Tibial nerve (tissue), 4 donors: ENCODE measurements at regions not wholly inside any gene's neighbourhood (a gene's known extent, or its start where the extent isn't known, plus 50 kb on each side); places are given as distances from the start of the nearest gene placed in this dataset.
"Not testable (repeated sequence)": the region's sequence is repeated elsewhere in the genome, so short reads cannot be mapped to it uniquely, and the experiment has no call there.

Source experiments
- DNase-seq, 2 donors: peaks; one replicate each; pipeline ENCODE4 v3.0.0-alpha.2; 2019; ENCODE audit warnings: low spot score in 2 of 2
- H3K27ac ChIP-seq, 4 donors: fragments of 200-600 bp; sonication (generic) in 3 of 4; one replicate each; pipeline ENCODE4 v1.5.1; 2017 to 2019; ENCODE audit warnings: mild to moderate bottlenecking in 1 of 4
- H3K27me3 ChIP-seq, 2 donors: fragments of 200-600 bp; sonication (generic) in 1 of 2; one replicate each; pipeline versions ENCODE4 v1.5.1 to v1.6.0; 2017 to 2019
- H3K36me3 ChIP-seq, 3 donors: fragments of 200-600 bp; sonication (generic); one replicate each; pipeline ENCODE4 v1.5.1; 2018 to 2019
- H3K4me1 ChIP-seq, 4 donors: fragments of 200-600 bp; sonication (generic) in 3 of 4; one replicate each; pipeline ENCODE4 v1.5.1; 2017 to 2019
- H3K4me3 ChIP-seq, 4 donors: fragments of 200-600 bp; sonication (generic) in 3 of 4; one replicate each; pipeline ENCODE4 v1.5.1; 2017 to 2019; ENCODE audit warnings: mild to moderate bottlenecking in 1 of 4, moderate library complexity in 1 of 4
- H3K9me3 ChIP-seq, 4 donors: fragments of 200-600 bp; sonication (generic) in 3 of 4; one replicate each; pipeline ENCODE4 v1.5.1; 2017 to 2019
- EP300 ChIP-seq, 2 donors: sonication (generic); formaldehyde crosslinking; IDR thresholded peaks; one replicate each; pipeline ENCODE4 v1.6.1; 2017; ENCODE audit warnings: antibody characterized with exemption in 2 of 2, mild to moderate bottlenecking in 1 of 2
- POLR2A ChIP-seq, 2 donors: fragments of 450-650 bp; IDR thresholded peaks; one replicate each; pipeline ENCODE4 v1.6.1; 2017; ENCODE audit warnings: antibody characterized with exemption in 2 of 2, mild to moderate bottlenecking in 2 of 2, moderate library complexity in 2 of 2
- WGBS, 2 donors: methylation state at CpG; one replicate each; pipeline ENCODE4 v1.1.5; 2018; 5-methylcytosine and 5-hydroxymethylcytosine counted together
- TF ChIP-seq, protein P1 (sequence below), 5 experiments: fragments of 200-600 bp in 3 of 5; fragments of 450-650 bp in 2 of 5; sonication (generic) in 3 of 5; IDR thresholded peaks; one replicate each; pipeline ENCODE4 v1.5.1; 2016 to 2019; ENCODE audit warnings: antibody characterized with exemption in 5 of 5, mild to moderate bottlenecking in 3 of 5, moderate library complexity in 2 of 5

DNA sequence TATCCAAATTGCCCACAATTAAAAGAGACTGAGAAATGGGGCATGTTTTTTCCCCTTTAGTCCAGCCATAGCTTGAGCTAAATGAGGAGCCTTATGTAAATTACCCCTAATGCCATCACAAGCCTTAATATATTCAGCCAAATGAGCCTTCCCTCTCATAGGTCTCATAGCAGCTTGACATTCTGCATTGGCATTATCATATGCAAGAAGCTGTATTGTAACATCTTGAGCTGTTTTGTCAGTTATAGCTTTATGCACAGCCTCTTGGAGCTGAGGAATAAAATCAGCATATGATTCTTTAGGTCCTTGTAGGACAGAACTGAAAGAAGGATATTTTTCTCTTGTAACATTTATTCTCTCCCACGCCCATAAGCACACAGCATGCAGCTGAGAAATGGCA is 153.2 kb downstream of the ZNF486 start:
- no peak overlapping the region for H3K27ac ChIP-seq
- TF ChIP-seq POLR2A (IDR thresholded peaks at IDR 0.05) (no peak), EP300 (IDR thresholded peaks at IDR 0.05) (no peak)
- TF ChIP-seq, protein P1, sequence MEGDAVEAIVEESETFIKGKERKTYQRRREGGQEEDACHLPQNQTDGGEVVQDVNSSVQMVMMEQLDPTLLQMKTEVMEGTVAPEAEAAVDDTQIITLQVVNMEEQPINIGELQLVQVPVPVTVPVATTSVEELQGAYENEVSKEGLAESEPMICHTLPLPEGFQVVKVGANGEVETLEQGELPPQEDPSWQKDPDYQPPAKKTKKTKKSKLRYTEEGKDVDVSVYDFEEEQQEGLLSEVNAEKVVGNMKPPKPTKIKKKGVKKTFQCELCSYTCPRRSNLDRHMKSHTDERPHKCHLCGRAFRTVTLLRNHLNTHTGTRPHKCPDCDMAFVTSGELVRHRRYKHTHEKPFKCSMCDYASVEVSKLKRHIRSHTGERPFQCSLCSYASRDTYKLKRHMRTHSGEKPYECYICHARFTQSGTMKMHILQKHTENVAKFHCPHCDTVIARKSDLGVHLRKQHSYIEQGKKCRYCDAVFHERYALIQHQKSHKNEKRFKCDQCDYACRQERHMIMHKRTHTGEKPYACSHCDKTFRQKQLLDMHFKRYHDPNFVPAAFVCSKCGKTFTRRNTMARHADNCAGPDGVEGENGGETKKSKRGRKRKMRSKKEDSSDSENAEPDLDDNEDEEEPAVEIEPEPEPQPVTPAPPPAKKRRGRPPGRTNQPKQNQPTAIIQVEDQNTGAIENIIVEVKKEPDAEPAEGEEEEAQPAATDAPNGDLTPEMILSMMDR (IDR thresholded peaks at IDR 0.05) = no peak
- 70 to 77% methylated on average over 1 of the region's 1 CpG for WGBS, 2 donors
- H3K27me3 ChIP-seq = no peaks in the 10 kb centered on the region
- DNase-seq = no peak
- no peaks in the 10 kb centered on the region for H3K9me3 ChIP-seq
- no peak overlapping the region for H3K4me3 ChIP-seq
- H3K4me1 ChIP-seq = no peaks in the 10 kb centered on the region
- H3K36me3 ChIP-seq = no peaks in the 10 kb centered on the region

DNA sequence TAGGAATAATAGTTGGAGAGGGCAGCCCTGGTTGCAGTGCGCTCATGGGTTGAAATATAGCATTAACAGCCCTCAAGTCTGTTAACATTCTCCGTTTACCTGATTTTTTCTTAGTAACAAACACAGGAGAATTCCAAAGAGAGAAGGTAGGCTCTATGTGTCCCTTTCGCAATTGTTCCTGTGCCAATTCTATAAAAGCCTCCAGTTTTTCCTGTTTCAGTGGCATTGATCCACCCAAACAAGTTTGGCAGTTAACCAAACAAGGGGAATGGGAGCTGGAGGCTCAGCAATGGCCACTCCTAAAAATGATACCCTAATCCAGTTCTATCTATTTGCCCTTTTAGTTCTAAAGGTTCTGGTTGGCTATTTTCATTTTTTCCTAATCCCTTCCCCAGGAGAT is 151.6 kb downstream of the ZNF486 start:
- DNase-seq = no peak
- H3K27ac ChIP-seq = no peak overlapping the region
- H3K9me3 ChIP-seq = no peaks in the 10 kb centered on the region
- no peaks in the 10 kb centered on the region for H3K4me1 ChIP-seq
- H3K36me3 ChIP-seq = no peaks in the 10 kb centered on the region
- no peaks in the 10 kb centered on the region for H3K27me3 ChIP-seq
- WGBS, 2 donors = 73 to 81% methylated on average over 3 of the region's 3 CpGs
- no peak overlapping the region for H3K4me3 ChIP-seq
- TF ChIP-seq, protein P1 (IDR thresholded peaks at IDR 0.05) = no peak
- TF ChIP-seq POLR2A (IDR thresholded peaks at IDR 0.05) = no peak
- no peak for TF ChIP-seq EP300 (IDR thresholded peaks at IDR 0.05)

DNA sequence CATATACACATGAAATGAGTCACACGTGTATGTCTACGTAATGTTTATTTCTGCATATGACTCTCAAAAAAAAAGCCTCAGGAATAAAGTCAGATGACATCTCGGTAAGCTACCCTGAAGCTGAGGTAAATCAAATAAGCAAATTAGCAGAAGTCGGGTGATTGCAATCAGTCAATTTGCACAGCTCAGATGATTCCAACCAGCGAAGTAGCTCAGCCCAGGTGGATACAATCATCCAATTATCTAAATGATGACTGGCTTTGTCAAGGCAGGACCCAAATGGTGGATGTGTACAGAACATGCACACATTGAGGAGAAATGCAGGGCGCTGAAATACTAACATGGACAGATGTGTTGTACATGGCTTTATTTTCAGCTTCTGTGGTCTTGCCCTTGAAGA is 148.5 kb downstream of the ZNF486 start:
- H3K4me1 ChIP-seq = no peaks in the 10 kb centered on the region
- H3K9me3 ChIP-seq = no peaks in the 10 kb centered on the region
- H3K27me3 ChIP-seq = no peaks in the 10 kb centered on the region
- 69 to 72% methylated on average over 6 of the region's 6 CpGs for WGBS, 2 donors
- TF ChIP-seq EP300 (IDR thresholded peaks at IDR 0.05) = no peak
- TF ChIP-seq, protein P1 (IDR thresholded peaks at IDR 0.05) = no peak
- no peak for TF ChIP-seq POLR2A (IDR thresholded peaks at IDR 0.05)
- no peaks in the 10 kb centered on the region for H3K36me3 ChIP-seq
- H3K4me3 ChIP-seq = no peak overlapping the region
- no peak overlapping the region for H3K27ac ChIP-seq
- DNase-seq = no peak

DNA sequence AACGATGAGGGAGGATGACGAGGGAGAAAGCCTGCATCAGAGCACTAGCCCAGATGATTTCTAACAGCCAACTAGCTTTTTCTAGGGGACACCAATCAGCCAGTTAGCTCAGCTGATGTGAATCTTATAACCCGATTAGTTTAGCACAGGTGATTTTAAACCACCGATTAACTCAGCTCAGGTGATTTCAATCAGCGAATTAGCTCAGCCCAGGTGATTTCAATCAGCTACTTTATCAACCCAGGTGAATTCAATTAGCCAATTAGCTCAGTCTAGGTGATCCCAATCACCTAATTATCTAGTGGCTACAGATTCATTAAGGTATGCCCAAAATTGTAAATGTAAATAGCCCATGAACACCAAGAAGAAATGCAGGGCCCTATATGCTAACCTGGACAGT is 146.9 kb downstream of the ZNF486 start:
- Histone ChIP-seq H3K9me3 (no peaks in the 10 kb centered on the region), H3K36me3 (no peaks in the 10 kb centered on the region), H3K4me3 (no peak overlapping the region), H3K4me1 (no peaks in the 10 kb centered on the region), H3K27me3 (no peaks in the 10 kb centered on the region), H3K27ac (no peak overlapping the region)
- 67 to 77% methylated on average over 5 of the region's 5 CpGs for WGBS, 2 donors
- TF ChIP-seq, protein P1 (IDR thresholded peaks at IDR 0.05) = no peak
- no peak for TF ChIP-seq EP300 (IDR thresholded peaks at IDR 0.05)
- no peak for TF ChIP-seq POLR2A (IDR thresholded peaks at IDR 0.05)
- no peak for DNase-seq

DNA sequence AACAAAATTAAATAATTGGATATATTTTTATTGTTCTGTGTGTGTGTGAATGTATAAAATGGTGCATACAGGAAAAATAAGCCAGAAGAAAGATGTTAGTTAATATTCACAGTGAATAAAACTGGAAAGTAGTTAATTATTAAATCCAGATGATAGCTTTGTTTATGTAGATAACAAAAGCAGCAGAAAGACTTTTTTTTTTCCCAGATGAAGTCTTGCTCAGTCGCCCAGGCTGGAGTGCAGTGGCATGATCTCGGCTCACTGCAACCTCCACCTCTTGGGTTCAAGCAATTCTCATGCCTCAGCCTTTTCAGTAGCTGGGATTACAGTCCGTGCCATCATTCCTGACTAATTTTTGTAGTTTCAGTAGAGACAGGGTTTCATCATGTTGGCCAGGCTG is 140.1 kb downstream of the ZNF486 start:
- no peaks in the 10 kb centered on the region for H3K27me3 ChIP-seq
- no peaks in the 10 kb centered on the region for H3K9me3 ChIP-seq
- H3K36me3 ChIP-seq = no peaks in the 10 kb centered on the region
- WGBS, 2 donors = 51 to 69% methylated on average over 3 of the region's 3 CpGs
- TF ChIP-seq POLR2A (IDR thresholded peaks at IDR 0.05) (no peak), EP300 (IDR thresholded peaks at IDR 0.05) (no peak)
- TF ChIP-seq, protein P1 (IDR thresholded peaks at IDR 0.05) = no peak
- no peak for DNase-seq
- H3K4me1 ChIP-seq = no peaks in the 10 kb centered on the region
- H3K27ac ChIP-seq = no peak overlapping the region
- H3K4me3 ChIP-seq = no peak overlapping the region

DNA sequence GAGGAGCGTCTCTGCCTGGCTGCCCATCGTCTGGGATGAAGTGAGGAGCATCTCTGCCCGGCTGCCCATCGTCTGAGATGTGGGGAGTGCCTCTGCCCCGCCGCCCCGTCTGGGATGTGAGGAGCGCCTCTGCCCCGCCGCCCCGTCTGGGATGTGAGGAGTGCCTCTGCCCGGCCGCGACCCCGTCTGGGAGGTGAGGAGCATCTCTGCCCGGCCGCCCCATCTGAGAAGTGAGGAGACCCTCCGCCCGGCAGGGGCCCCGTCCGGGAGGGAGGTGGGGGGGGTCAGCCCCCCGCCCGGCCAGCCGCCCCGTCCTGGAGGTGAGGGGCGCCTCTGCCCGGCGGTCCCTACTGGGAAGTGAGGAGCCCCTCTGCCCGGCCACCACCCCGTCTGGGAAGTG is 129.3 kb downstream of the ZNF486 start:
- H3K36me3 ChIP-seq, H3K27ac ChIP-seq, H3K4me3 ChIP-seq, H3K4me1 ChIP-seq, DNase-seq, H3K27me3 ChIP-seq: not testable (repeated sequence)
- WGBS, 2 donors = 93 to 96% methylated on average over 20 to 26 of the region's 30 CpGs
- peaks cover 0 to 10% (median 0%) of the 10 kb centered on the region in 4 donors for H3K9me3 ChIP-seq
